8988T (cell line): ENCODE measurements at regions not wholly inside any gene's neighbourhood (a gene's known extent, or its start where the extent isn't known, plus 50 kb on each side); places are given as distances from the start of the nearest gene placed in this dataset.
"Not testable (repeated sequence)": the region's sequence is repeated elsewhere in the genome, so short reads cannot be mapped to it uniquely, and the experiment has no call there.

Source experiments
- DNase-seq: peaks from one replicate; pipeline ENCODE4 v3.0.0; 2011

GRCh38 chr10:56547163-56547562, 186.1 kb upstream of the ZWINT start:
- DNase-seq: no peak

- no peak for DNase-seq
Measured at GRCh38 chr10:56537984-56538383, 176.9 kb upstream of the ZWINT start.

- DNase-seq: no peak
Measured at GRCh38 chr10:56522166-56522565, 161.1 kb upstream of the ZWINT start.

GRCh38 chr10:56508562-56508961, 147.5 kb upstream of the ZWINT start:
- DNase-seq: no peak

- DNase-seq: no peak
Measured at GRCh38 chr10:56507033-56507432, 146.0 kb upstream of the ZWINT start.

GRCh38 chr10:56505555-56505954, 144.5 kb upstream of the ZWINT start:
- DNase-seq: no peak

GRCh38 chr10:56496186-56496486, 135.1 kb upstream of the ZWINT start:
- no peak for DNase-seq

GRCh38 chr10:56487746-56488145, 126.7 kb upstream of the ZWINT start:
- no peak for DNase-seq

GRCh38 chr10:56481521-56482091, 120.5 kb upstream of the ZWINT start:
- no peak for DNase-seq

- no peak for DNase-seq
Measured at GRCh38 chr10:56472978-56473377, 111.9 kb upstream of the ZWINT start.

- no peak for DNase-seq
Measured at GRCh38 chr10:56470701-56471100, 109.6 kb upstream of the ZWINT start.

- DNase-seq: no peak
Measured at GRCh38 chr10:56469482-56469881, 108.4 kb upstream of the ZWINT start.

GRCh38 chr10:56466005-56466404, 104.9 kb upstream of the ZWINT start:
- no peak for DNase-seq

GRCh38 chr10:56449770-56450169, 88.7 kb upstream of the ZWINT start:
- no peak for DNase-seq

- DNase-seq: not testable (repeated sequence)
Measured at GRCh38 chr10:56447613-56448012, 86.6 kb upstream of the ZWINT start.

- not testable (repeated sequence) for DNase-seq
Measured at GRCh38 chr10:56441337-56441736, 80.3 kb upstream of the ZWINT start.
